ENCODE measurements at regions not wholly inside any gene's neighbourhood (a gene's known extent, or its start where the extent isn't known, plus 50 kb on each side); places are given as distances from the start of the nearest gene placed in this dataset.
"Not testable (repeated sequence)": the region's sequence is repeated elsewhere in the genome, so short reads cannot be mapped to it uniquely, and the experiment has no call there.

DNA sequence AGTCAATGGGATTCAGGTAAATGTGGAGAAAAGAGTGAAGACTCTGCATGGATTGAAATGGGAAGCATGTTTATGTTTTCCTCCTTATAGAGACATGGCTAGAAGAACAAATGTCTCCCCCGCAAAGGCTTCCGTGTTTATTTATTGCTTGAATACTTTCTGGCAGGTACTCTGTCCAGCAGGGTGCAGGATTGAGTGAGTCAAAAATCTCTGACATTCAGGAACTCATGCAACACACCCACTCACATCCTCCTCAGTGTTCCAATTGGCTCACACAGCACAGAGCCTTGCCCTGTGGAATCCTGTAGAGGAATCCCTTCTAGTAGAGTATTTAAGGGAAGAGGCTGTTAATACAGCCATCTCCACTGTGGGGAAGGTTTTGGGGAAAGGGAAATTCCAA is 290.3 kb upstream of the VWC2 start:
- DNase-seq: no peak

DNA sequence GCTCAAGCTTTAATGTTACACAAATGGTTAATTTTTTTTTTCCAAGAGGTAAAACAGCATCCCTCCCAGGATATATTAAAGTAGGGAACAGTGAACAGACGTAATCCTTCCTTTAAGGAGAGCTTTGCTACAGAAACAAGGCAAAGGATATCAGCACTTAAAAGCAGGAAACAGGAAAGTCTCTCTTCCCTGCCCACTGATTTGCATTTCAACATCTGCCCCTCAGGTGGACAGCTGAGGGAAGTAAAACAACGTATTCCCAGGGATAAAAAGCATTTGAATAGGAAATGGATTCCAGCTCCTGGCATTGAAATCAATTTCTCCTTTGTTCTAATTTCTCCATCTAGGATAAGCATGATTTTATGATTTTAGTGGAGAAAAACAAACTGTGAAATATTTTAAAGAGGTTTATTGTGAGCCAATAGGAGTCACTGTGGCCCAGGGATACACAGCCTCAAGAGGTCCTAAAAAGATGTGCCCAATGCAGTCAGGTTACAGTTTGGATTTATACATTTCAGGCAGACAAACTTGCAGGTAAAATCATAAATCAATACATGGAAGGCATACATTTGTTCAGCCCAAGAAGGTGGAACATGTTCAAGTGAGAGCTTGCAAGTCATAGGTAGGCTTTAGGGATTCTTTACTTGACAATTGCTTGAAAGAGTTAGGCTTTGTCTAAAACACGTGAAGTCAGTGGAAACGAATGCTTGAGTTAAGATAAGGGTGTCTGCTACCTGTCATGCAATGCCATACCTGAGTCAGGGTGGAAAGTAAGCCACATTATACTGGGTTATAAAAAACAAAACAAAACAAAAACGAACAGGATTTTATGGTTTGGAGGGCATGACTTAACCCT is 286.2 kb upstream of the VWC2 start:
- no peak for DNase-seq

DNA sequence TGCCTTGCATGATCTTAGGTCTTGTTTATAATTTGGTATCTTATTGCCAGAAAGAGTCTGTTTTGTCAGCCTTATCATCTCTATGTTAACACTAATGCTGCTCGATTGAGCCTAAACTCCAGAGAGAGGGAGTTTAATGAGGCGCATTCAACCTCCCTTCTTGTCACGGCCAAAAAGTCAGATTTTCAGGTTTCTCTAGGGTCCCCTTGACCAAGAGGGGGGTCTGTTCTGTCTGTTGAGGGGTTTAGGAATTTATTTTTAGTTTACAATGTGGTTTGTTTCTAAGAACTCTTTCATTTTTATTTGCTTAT is 285.7 kb upstream of the VWC2 start:
- no peak for DNase-seq

DNA sequence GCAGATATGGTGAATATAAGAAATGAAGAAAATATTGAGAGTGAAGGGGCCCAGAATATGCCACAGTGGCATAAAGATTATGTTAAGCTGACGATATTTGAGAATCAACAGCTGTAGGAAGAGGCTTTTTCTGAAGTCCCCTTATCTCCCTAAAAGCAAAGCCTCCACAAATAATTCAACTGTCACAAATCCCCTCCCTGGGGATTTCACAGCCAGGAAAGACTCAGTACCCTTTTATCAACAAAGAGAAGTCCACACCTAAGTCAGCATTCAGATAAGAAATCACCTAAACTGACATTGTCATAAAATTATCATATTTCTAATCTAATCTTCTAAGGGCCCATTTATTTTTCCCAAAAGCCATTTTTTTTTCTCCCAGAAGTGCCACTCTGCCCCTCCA is 284.9 kb upstream of the VWC2 start:
- no peak for DNase-seq

DNA sequence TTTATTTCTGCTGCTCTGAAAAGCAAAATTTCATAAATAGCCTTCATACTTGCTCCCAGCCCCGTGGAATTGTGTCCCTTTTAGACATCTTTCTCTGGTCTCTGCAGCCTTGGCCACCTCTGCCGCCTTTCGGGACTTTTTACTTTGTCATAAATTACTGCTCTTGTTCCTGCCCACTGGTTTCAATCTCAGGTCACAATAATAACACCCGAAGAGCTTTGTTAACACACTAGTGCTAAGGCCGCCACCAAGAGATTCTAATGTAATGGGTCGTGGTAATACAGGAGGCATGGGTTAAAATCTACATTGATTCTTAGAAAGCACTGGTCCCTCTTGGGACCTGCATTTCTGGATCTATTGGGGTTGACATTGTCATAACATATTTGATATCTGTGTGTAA is 276.0 kb upstream of the VWC2 start:
- DNase-seq: no peak

DNA sequence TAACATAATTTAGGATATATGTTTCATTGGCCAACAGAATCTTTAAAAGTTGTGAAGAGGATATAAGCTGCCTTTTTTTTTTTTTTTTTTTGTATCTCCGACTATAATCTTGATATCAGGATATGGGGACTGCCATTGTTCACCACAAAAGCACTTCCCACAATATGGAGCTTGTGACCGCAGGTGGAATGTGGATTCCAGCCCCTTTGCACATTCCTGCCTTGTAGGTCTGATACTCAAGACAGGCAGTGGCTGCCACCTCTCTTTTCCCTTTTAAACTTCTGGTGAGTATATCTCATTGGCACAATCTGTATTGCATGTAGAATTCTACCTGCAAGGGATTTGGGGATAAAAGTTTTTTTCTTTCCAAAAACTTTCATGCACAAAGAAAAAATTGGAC is 272.7 kb upstream of the VWC2 start:
- no peak for DNase-seq

DNA sequence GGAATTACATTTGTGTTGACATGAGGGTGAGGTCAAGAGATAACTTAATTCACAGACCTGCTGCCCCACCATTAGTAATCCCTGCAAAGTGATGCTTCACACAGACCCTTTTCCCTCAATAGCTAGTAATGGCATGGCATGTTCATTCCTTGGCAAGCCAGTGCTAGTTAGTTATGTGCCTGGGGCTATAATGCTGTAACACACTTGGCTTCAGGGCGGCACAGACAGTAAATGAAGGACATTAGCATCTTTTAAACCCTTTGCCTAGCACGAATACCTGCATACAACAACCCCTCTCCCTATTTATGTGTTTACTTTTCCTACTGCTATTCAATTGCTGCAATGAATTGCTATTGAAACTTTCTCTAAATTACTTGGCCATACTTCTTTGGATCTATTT is 266.2 kb upstream of the VWC2 start:
- not testable (repeated sequence) for DNase-seq

DNA sequence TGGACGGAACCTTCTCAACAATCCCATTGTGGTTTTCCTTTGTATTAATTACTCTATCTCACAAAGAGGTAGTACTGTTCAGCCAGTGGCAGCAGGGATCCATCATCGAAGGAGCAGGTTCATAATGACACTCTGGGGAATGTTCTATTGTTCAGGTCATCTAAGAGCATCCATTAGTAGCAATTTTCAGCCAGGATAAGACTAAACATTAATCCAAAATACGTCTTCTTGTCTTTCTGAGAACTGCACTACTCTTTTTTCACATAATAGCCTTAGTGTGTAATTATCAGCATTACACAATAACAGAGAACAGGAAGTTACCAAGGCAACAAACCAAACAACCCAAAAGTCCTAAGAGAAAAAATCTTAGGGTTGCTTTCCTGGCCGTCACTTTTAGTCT is 259.5 kb upstream of the VWC2 start:
- DNase-seq: no peak

DNA sequence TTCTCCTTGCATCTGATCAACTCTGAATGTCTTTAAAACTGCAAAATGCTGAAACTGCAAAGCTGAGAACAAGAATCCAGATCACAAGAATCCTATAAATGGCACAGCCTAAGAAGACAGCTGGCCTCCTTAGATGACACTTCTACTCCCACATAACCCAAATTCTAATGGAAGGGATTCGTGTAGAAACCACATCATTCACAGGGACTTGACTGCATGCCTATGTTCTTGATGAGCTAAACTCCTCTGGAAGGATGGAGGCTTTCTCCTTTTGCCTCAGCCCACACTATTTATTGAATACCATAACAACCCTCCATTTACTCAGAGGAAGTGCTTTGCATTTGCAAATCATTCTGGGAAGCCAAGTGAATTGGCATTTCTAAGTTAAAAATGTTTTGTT is 252.5 kb upstream of the VWC2 start:
- no peak for DNase-seq

DNA sequence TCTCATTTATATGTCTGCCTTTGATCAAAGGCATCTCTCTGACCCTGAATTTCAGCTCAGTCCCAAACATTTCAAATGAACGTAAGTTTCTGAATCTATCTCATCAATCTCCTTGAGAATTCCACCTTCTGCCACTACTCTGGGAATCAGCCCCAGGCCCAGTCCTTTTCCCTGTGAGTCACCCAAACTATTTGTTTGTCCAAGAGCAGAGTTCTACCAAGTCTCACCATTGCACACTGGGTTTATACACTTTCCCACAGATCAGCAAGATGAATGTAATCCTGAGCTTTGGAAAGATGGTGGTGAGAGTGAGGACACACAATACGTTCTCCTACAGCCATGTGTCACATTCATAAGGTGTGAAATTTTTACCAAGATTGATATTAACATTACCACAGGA is 251.3 kb upstream of the VWC2 start:
- no peak for DNase-seq

DNA sequence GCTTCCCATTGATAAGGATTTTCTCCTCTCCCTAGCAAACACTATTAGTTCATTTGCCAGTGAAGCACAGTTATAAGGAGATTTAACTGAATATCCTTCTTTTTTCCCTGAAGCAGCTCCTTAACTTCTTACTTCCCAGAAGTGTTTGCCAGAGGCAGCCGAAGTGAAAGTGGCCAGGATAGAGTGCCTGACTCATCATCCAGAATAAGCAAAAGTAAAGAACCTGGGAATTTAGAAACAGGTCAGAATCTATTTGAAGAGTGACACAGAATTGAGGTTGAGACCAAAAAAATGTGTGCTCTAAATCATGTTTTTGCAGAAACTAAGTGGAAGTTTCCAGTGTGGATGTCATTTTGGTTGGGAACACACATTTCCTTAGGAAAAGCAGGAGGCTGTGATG is 249.6 kb upstream of the VWC2 start:
- DNase-seq: no peak

DNA sequence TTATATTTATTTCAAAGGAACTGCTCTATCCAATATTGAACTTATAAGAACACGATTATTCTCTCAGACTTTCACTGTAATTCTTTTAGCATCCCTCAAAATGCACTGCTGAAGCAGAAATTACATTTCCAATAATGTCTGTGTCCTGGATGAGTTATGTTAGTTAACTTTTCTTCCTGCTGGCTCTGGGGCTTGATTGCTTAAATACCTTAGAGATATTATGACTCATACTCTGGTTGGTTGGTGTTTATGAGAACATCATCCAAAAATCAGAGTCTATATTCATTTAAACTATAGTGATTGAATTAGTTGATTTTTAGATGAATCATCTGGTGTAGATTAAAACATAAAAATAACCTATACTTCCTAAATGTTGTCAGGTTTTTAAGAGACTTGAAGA is 246.3 kb upstream of the VWC2 start:
- DNase-seq: no peak

DNA sequence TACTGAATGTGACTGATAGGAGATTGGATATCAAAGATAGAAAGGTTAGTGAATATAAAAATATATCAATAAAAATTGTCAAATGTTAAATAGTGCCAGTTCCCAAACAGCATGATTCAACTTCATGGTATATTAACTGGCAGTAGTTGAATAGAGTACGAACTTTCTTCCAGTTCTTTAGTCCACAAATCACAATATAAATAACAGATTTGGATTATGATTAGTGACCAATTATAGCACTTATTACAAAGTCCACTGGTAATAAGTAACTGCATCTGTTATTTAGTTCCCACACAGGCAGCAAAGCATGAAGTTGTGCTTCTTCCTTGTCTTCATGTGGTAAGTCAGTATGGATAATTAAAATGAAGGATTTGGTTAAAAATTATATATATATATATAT is 243.0 kb upstream of the VWC2 start:
- DNase-seq: no peak

DNA sequence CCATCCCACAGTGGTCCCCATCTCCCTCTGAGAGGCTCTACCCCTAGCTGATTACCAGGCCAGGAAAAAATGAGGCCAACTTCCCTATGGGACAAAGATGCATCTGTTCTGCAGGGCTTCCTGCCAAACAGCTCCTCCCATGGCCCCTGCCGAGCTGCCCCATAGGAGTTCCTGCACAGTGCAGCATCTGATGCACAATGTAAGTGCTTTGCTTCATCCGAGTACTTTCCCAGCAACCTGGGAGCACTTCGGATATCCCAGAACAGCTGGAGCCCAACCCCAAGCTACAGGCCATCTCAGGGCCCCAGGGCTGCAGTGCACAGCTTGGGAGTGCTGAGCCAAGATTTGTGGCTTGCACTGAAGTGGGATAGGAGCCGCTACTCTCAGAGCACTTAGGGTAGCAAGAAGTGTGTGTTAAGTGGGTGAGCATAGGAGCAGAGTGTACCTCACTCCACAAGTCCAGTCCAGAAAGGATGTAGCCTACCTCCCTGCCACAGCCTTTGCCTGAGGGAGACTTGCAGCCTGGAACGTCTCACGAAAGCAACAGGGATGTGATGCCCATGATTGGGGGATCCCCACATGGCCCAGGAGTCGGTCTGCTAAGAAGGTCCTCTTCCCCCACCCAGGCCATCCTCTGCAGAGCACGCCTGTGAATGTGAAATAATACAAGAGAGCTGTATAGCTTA is 209.6 kb upstream of the VWC2 start:
- no peak for DNase-seq

DNA sequence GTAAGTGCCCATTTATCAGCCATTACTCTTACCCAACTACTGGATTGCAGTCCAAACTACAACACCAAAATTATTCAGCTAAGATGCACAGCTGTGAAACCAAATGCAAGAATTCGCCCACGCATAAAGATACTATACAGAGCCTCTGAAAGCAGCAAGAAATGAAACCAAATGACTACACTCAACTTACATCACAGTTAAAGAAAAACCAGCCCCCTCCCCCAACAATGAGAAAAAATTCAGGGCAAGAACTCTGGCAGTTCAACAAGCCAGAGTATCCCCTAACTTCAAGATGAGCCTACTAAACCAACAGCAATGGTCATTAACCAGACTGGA is 209.1 kb upstream of the VWC2 start:
- DNase-seq: no peak

DNA sequence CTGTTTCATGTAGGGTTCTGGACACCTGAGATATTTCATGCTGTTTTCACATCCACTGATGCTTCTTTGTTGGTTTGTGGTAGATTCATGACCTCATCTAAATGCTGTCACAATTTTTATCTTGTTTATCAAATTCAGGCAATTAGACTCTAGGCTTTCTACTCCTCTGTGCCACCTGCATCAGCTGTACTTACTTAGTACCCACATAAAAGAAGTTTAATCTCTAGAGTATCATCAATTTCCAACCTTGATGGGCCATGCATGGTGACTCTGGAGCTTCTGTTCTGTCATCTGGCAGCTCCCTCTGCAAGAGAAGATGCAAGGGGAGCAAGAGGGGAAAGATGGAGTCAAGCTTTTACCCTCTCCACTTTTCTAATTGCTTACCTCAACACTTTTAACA is 195.9 kb upstream of the VWC2 start:
- DNase-seq: no peak

DNA sequence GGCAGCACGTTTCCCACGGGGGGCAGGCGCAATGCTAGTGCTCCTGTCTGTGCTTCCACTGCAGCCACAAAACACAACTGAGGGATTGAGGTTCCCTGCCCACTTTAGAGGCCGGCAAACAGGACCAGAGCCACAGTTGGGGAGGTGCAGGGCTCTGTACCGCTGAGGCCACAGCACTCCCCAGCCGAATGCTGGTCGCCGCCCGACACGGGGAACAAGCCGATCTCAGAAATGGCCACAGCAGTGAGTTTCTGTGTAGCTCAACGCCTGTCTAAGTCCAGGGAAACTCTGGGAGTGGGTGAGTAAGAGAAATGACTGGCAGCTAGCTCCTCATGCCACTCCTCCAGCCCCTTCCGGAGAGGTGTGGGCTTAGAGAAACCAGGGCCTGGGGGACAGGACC is 194.0 kb upstream of the VWC2 start:
- no peak for DNase-seq

DNA sequence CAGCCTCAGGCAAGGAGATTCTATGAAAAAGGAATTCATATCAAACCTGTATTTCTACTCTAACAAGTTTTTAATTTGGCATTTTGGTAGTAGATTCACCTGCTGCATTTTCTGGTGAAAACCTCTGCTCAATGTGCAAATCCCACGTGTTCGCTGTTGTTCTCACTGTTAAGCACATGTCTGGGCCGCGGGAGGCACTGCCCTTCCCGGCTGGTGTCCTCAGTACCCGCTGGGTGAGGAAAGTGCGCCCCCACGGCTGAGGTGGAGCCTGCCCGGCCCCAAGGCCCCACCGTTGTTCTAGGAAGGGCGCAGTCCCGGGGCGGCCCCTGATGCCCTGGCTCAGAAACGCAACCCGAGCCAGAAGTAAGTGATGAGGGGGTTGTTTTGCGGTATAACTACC is 193.4 kb upstream of the VWC2 start:
- DNase-seq: no peak

DNA sequence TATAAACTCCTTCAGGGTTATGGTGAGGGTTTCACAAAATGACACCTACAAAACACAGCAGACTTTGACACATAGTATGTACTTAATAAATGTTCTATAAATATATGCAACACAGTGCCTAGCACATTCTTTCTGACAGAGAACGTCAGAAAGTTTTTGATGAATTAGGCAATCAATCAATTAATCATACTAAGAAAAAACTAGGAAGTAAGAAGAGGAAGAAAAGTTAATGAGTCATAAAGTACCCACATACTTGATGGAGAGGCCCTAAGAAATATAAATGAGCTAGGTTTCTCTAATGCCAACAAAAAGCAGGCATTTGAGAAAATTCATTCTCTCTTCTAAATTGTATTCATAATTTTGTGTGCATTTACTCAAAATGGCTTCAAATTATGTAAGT is 192.7 kb upstream of the VWC2 start:
- no peak for DNase-seq

DNA sequence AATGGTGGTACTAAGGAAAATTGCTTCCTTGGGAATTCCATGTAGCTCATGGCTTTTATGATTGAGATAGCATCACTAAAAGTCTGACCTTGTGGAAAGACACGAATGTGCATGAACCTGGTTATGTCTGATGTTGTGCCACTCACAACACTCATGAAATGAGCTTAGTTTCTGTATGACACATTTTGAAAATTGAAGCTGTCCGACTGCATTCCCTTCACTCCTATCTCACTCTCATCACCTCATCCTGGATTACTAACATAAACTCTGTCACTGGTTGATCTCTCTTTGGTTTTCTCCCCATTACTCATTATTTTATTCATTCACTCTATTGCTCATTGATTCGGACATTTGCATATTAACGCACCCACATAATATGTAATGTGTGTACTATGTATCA is 190.0 kb upstream of the VWC2 start:
- DNase-seq: no peak

DNA sequence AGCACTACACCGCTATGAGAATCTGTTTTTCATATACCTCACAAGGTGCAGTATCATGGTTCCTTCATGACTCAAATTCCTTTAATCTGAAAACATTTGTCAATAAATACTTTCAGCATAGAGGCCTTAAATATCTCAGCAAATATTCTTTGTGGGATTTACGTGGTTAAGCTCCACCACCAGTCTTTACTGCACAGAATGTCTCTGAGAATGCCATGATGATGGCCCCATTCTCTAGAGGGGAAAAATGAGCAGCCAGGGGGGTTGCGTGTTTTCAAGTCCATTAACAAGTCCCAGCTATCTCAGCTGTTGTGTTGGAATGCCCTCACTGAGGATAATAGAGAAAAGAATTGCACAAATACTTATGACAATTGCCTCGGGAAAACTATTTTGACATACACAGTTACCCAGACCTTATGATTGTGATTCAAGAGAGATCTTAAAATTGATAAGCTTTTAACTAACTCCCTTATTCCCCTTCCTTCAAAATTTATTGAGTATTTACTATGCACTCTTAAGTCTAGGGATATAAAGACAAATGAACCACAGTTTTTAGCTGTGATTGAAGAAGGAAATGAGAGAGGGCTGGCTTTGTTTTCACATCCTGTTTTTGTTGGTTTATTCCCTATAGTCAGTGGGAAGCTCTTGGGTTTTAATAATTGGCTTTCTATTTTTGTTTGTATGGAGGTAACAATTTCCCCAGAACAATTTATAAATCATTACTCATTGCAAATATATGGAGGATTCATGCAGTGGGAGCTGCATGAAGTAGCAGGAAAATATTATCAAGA is 176.5 kb upstream of the VWC2 start:
- DNase-seq: no peak

DNA sequence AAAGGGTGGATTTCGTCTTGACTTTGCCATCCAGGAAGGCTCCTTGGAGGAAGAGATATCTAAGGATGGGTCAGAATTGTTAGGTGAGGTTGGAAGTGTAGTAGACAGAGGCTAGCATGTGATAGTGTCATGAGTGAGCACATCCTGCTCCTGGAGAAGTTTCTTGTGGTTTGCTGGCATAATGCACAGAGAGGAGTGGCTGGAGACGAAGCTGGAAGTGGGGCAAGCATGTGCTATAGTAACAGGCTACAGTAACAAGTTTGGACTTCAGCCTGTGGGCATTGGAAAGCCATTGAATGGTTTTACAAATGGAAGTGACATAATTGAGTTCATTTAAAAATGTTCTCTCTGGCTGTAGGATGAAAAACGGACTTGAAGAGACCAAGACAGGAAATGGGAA is 175.6 kb upstream of the VWC2 start:
- no peak for DNase-seq

DNA sequence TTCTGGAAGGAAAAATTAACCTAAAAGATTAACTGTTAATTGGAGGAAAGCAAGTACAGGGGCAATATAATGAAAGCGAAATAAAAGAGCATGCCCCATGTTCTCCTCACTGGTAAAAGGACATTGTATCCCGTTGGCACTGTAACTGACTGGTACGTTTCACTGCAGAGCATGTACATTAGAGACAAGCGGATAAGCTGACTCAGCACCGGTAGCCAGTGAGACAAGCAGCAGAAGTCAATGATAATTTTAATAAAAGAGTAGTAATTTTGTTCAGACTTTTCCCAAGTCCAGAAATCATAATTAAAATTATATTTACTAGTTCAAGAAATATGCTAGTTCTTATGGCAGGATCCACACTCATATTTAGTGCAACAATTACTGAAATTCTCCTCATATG is 161.5 kb upstream of the VWC2 start:
- DNase-seq: no peak

DNA sequence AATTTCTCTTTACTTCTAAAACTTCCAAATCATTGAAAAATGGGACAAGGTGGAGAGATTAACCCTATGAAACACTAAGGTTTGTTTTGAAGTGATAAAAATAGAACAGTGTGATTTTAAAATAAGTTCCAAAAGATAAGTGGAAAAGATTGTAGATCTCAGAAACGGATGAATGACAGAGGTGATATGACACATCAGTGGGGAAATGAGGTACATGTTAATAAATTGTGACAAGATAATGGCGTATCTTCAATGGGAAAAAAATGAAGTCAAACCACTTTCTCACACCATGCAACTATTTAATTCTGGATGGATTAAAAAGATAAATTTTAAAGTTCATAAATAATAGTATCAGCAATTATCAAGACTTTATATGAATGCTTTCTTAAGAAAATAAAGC is 159.7 kb upstream of the VWC2 start:
- no peak for DNase-seq

All from fibroblast of skin of scalp (primary cell).